NOMO-1 treated with DMSO at 0.1 percent for 48 hours (cell line): ENCODE measurements at regions not wholly inside any gene's neighbourhood (a gene's known extent, or its start where the extent isn't known, plus 50 kb on each side); places are given as distances from the start of the nearest gene placed in this dataset.

Experiments used
- DNase-seq: peaks from one replicate; lab custom pipeline; 2025; ENCODE audit not compliant: unreplicated experiment; lab: John Stamatoyannopoulos, UW

- DNase-seq: no peak
Observed at GRCh38 chr2:168373468-168373867, 82.6 kb upstream of the CERS6 start.

GRCh38 chr2:168375195-168375798 lies 80.8 kb upstream of the CERS6 start:
- DNase-seq: no peak

DNA sequence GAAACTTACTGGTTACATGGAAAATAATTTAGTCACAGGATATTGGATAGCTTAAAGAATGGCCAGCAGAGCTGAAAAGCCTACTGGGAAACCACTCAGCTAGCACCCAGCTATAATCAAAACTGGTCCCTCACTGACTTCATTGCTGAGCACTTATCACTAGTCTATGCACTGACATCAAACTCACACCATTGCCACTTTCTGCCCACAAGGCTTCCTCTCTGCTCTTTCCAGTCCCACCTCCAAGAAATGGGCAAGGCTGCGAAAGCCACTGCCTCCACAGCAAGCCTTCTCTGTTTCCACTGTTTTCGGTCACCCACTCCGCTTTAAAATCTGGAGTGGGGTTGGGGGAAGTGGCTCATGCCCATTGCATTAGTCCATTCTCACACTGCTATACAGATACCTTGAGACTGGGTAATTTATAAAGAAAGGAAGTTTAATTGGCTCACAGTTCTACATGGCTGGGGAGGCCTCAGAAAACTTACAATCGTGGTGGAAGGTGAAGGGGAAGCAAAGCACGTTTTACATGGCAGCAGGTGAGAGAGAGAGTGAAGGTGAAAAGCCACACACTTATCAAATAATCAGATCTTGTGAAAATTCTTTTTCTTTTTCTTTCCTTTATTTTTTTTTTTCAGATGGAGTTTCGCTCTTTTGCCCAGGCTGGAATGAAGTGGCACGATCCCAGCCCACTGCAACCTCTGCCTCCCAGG lies 77.0 kb upstream of the CERS6 start:
- no peak for DNase-seq

DNA sequence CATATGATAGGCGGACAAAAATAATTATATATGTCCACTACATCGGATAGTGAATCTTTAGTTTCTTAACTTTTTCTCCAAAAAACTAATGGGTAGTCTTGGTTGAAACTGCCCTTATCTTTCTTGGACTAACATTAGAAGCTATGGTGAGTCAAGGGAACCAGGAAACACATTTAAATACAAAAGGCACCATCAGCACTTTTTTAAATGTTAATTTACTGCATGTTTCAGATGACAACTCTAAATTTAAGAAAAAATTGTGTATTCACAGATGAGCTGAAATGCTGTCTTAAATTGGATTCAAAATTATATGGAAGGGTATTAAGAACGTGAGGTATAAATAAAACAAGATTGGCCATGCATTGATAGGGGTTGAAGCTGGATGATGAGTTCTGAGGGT lies 75.6 kb upstream of the CERS6 start:
- no peak for DNase-seq

- no peak for DNase-seq
Observed at GRCh38 chr2:168392024-168392423, 64.0 kb upstream of the CERS6 start.

GRCh38 chr2:168392797-168393196 lies 63.3 kb upstream of the CERS6 start:
- DNase-seq: no peak

- DNase-seq: no peak
Observed at GRCh38 chr2:168394262-168394661, 61.8 kb upstream of the CERS6 start.

DNA sequence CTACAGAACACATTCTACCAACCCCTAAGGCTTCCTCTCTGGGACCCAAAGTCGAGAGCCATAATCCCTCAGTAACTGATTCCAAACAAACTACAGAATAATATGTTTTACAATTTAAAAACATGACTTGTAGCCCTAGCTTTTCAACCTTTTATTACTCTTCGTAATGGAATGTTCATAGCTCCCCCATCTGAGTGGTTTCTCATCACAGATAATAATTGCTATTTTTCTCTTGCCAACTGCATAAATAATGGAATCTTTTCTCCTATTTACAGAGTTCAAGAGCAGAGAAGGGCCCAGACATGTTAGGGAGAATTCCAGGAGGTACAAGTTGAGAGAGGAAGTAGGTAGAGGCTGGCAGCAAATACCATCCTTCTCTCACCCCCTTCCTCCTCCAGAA lies 59.9 kb upstream of the CERS6 start:
- DNase-seq: no peak

GRCh38 chr2:168397629-168398028 lies 58.4 kb upstream of the CERS6 start:
- no peak for DNase-seq

GRCh38 chr2:168401048-168401556 lies 55.0 kb upstream of the CERS6 start:
- DNase-seq: no peak

DNA sequence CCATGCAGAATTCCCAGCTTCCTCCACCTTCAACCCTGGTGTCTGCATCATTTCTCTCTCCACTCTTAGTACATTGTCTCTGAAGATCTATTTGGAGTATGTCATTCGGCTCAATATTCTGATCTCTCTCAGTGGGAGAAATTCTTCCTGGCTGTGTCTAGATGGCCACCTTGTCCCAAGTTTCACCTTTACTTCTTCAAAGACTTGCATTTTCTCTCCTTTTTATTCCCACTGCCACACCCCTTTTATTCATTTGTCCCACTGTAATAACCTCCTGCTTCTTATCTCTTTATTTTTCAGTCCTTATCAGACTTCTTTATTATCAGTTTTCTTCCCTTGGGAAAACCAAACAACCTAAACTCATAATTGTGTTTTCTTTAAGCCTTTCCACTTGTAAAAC lies 54.3 kb upstream of the CERS6 start:
- no peak for DNase-seq

- no peak for DNase-seq
Observed at GRCh38 chr2:168402531-168402930, 53.5 kb upstream of the CERS6 start.

DNA sequence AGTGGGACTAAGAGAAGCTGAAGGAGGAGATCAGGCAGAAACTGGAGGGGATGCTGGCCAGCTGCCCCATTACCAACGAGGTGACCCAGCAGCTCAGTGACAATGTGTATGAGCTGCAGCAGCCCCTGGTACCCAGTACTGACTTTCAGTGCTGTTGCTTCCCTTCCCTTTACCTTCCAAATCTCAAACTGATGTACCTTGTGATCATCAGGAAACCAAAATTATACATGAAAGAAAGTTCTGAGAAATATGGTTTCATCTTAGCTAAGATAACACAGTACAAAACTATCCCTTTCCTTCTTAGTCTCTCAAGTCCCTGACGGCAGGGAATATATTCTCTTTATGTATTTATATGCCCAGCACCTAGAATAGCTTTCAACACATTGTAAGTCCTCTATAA lies 52.3 kb upstream of the CERS6 start:
- no peak for DNase-seq

DNA sequence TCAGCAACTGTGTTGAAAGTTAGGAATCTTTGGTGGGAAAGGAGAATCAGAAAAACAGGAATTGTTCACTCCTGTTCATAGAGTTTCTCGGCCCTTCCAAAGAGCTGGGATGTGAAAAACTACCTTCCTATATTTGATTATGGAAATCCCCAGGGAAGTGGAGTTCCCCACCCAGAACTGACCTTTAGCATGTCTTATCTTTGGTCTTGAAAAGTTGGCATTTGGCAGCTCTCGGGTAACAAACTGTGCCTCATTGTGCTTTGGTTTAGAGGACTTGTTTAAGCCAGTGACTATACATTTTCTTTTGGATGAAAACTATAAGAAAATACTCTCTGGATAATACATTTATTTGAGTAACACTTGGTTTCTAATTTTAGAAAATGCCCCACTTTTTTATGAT lies 51.3 kb upstream of the CERS6 start:
- DNase-seq: no peak
